GM12878 (cell line): ENCODE measurements at regions not wholly inside any gene's neighbourhood (a gene's known extent, or its start where the extent isn't known, plus 50 kb on each side); places are given as distances from the start of the nearest gene placed in this dataset.

Source experiments
- ATAC-seq: fragments of 200-7000 bp; cut with Tn5 transposase; 3 replicates; pipeline ENCODE4 v1.9.1; 2020; ENCODE audit warnings: mild to moderate bottlenecking, moderate library complexity
- BruUV-seq: library from RNA; stranded (reverse); fragments of 400-500 nt; replicated peaks from 2 replicates; lab custom pipeline; 2021; lab: Mats Ljungman, UMichigan
- CTCF ChIA-PET: fragments of 300-600 bp; sonication (Branson Sonifier 250); formaldehyde crosslinking; extraction: SDS; loops from one replicate; lab custom pipeline; 2021; ENCODE audit warnings: inconsistent platforms; lab: Yijun Ruan, JAX
- POLR2A ChIA-PET: fragments of 350-600 bp; formaldehyde crosslinking; extraction: SDS; loops from one replicate; lab custom pipeline; 2021; ENCODE audit warnings: inconsistent platforms; lab: Charles Lee
- RAD21 ChIA-PET: fragments of 300-600 bp; sonication (Branson Sonifier 250); formaldehyde crosslinking; loops from one replicate; lab custom pipeline; 2023; ENCODE audit warnings: antibody characterized with exemption; ENCODE audit not compliant: unreplicated experiment; lab: Charles Lee
- SMC1A ChIA-PET: fragments of 300-600 bp; sonication (Branson Sonifier 250); formaldehyde crosslinking; loops from one replicate; lab custom pipeline; 2023; ENCODE audit not compliant: unreplicated experiment, uncharacterized antibody; lab: Charles Lee
- DNase-seq: peaks from one replicate; pipeline ENCODE4 v3.0.0-alpha.2; 2011; ENCODE audit warnings: low read depth, low spot score
- FAIRE-seq: peaks from 3 replicates; lab custom pipeline; 2011; peaks lifted over from hg19 to GRCh38; lab: Jason Lieb, UNC
- H2AFZ ChIP-seq: 2 replicates; pipeline ENCODE4 v1.6.0; 2011; ENCODE audit warnings: low read depth, low read length, control low read depth; ENCODE audit not compliant: control insufficient read depth
- H3K27ac ChIP-seq: 2 replicates; pipeline ENCODE4 v1.5.1; 2011; ENCODE audit warnings: control low read depth; ENCODE audit not compliant: control insufficient read depth, insufficient read depth
- H3K27me3 ChIP-seq, 2 experiments: replicated peaks in 1 of 2; 2 replicates each; pipeline versions ENCODE4 v1.6.0 to v1.6.1; 2011; ENCODE audit warnings: low read length in 1 of 2; ENCODE audit not compliant: control insufficient read depth in 2 of 2, insufficient read depth in 2 of 2
- H3K36me3 ChIP-seq, 2 experiments: 2 replicates each; pipeline ENCODE4 v1.5.1; 2011; ENCODE audit warnings: low read length in 1 of 2; ENCODE audit not compliant: control insufficient read depth in 2 of 2, insufficient read depth in 2 of 2
- H3K4me1 ChIP-seq: 2 replicates; pipeline ENCODE4 v1.6.1; 2011; ENCODE audit warnings: mild to moderate bottlenecking, low read length, moderate library complexity, mixed read lengths; ENCODE audit not compliant: control insufficient read depth, insufficient read depth
- H3K4me2 ChIP-seq: 2 replicates; pipeline ENCODE4 v1.6.0; 2011; ENCODE audit warnings: control low read depth; ENCODE audit not compliant: control insufficient read depth, insufficient read depth
- H3K4me3 ChIP-seq: fragments of 200-600 bp; sonication (generic); 2 replicates; pipeline ENCODE4 v1.5.1; 2016
- H3K79me2 ChIP-seq: 2 replicates; pipeline ENCODE4 v1.6.0; 2011; ENCODE audit warnings: low read length; ENCODE audit not compliant: control insufficient read depth, insufficient read depth
- H3K9ac ChIP-seq: 2 replicates; pipeline ENCODE4 v1.8.0; 2011; ENCODE audit warnings: low read length, control low read depth, mixed read lengths; ENCODE audit not compliant: control insufficient read depth, insufficient read depth
- H3K9me3 ChIP-seq: replicated peaks from 3 replicates; pipeline ENCODE4 v1.5.1; 2011; ENCODE audit warnings: mild to moderate bottlenecking, low read length; ENCODE audit not compliant: control insufficient read depth, insufficient read depth
- H4K20me1 ChIP-seq: 2 replicates; pipeline ENCODE4 v1.6.0; 2011; ENCODE audit not compliant: control insufficient read depth, insufficient read depth
- CREB1 ChIP-seq: IDR thresholded peaks from 2 replicates; pipeline ENCODE4 v1.6.1; 2012; ENCODE audit warnings: low read depth, mild to moderate bottlenecking, inconsistent platforms
- CREM ChIP-seq: IDR thresholded peaks from 2 replicates; pipeline ENCODE4 v1.6.1; 2014; ENCODE audit warnings: antibody characterized with exemption, low read depth
- ETV6 ChIP-seq, 2 experiments: fragments of 450-650 bp in 1 of 2; IDR thresholded peaks in 1 of 2; conservative IDR thresholded peaks in 1 of 2; 2 replicates each; pipeline ENCODE4 v1.6.1; 2014; ENCODE audit warnings: antibody characterized with exemption in 1 of 2, borderline replicate concordance in 1 of 2, low read depth in 1 of 2, mild to moderate bottlenecking in 1 of 2, moderate library complexity in 1 of 2
- POU2F2 ChIP-seq: IDR thresholded peaks from 3 replicates; pipeline ENCODE4 v1.6.1; 2011; ENCODE audit warnings: low read depth, mild to moderate bottlenecking, low read length, borderline replicate concordance
- RBBP5 ChIP-seq: fragments of 200-600 bp; sonication (generic); conservative IDR thresholded peaks from 2 replicates; pipeline ENCODE4 v1.6.1; 2016
- RCOR1 ChIP-seq: conservative IDR thresholded peaks from 2 replicates; pipeline ENCODE4 v1.6.1; 2012; ENCODE audit warnings: low read depth, low read length, improper control_type of control experiment
- YBX1 ChIP-seq: fragments of 450-650 bp; IDR thresholded peaks from 2 replicates; pipeline ENCODE4 v1.6.1; 2016; ENCODE audit warnings: antibody characterized with exemption
- ZBTB4 ChIP-seq: fragments of 450-650 bp; formaldehyde crosslinking; IDR thresholded peaks from 2 replicates; pipeline ENCODE4 v1.4.0; 2022; ENCODE audit warnings: mild to moderate bottlenecking, moderate library complexity
- ZNF592 ChIP-seq: fragments of 450-650 bp; IDR thresholded peaks from 2 replicates; pipeline ENCODE4 v1.6.1; 2017; ENCODE audit warnings: mild to moderate bottlenecking, moderate library complexity
- WGBS: methylation state at CpG from one replicate; pipeline ENCODE4 v1.1.6; 2016; ENCODE audit warnings: low lambda C conversion rate; ENCODE audit not compliant: insufficient replicate concordance, insufficient coverage; ENCODE audit errors: missing lambda C conversion rate; 5-methylcytosine and 5-hydroxymethylcytosine counted together
- in situ Hi-C: fragments of 300-500 bp; cut with MboI; formaldehyde crosslinking; loops from 9 replicates; pipeline ENCODE4 v1.14.3; 2018; ENCODE audit warnings: mixed read lengths
- intact Hi-C: fragments of 100-400 bp; cut with micrococcal nuclease; formaldehyde crosslinking; loops from one replicate; pipeline ENCODE4 v1.14.2; 2022; ENCODE audit not compliant: unreplicated experiment

- TF ChIP-seq ZNF592 (no peak), POU2F2 (no peak)
- TF ChIP-seq, all 136 proteins: peak for 0
Observed at GRCh38 chr7:85773116-85773728, 586.4 kb upstream of the SEMA3D start (continued).

GRCh38 chr7:85771516-85771915 lies 584.7 kb upstream of the SEMA3D start:
- no peaks in the 10 kb centered on the region for H4K20me1 ChIP-seq
- H3K4me2 ChIP-seq, result no peak overlapping the region
- H3K9me3 ChIP-seq, result no peaks in the 10 kb centered on the region
- RAD21 ChIA-PET, result interaction anchor here (1.0 kb wide), 1 partner anchor 742 kb away, joined by 3 read pairs; no protein-coding TSS in a partner anchor
- H3K36me3 ChIP-seq, result no peaks in the 10 kb centered on the region
- intact Hi-C loops, result no loop called here
- H3K79me2 ChIP-seq, result no peaks in the 10 kb centered on the region
- WGBS, result 12% methylated on average over 3 of the region's 3 CpGs
- H2AFZ ChIP-seq, result no peak overlapping the region
- BruUV-seq, result no TSS peak
- DNase-seq (no peak), FAIRE-seq (no peak), ATAC-seq (no peak)
- POLR2A ChIA-PET, result no interaction called here
- TF ChIP-seq YBX1 (no peak), RBBP5 (no peak), ZBTB4 (CRISPR knock-in tag) (no peak), CREB1 (no peak), CREM (no peak), ETV6 (conservative IDR thresholded peaks at IDR 0.05 in 1 of 2, IDR thresholded peaks at IDR 0.05 in 1 of 2; ENCODE audit: borderline replicate concordance in 1 of 2, low read depth in 1 of 2) (no peak), RCOR1 (no peak)
- no peak overlapping the region for H3K4me3 ChIP-seq
- H3K27me3 ChIP-seq, result no peaks in the 10 kb centered on the region
- H3K9ac ChIP-seq, result no peak overlapping the region
- SMC1A ChIA-PET, result no interaction called here
- H3K27ac ChIP-seq, result no peak overlapping the region
- CTCF ChIA-PET, result interaction anchor here (0.8 kb wide), 1 partner anchor 59 kb away, joined by 3 read pairs; no protein-coding TSS in a partner anchor
- in situ Hi-C loops, result no loop called here
- no peaks in the 10 kb centered on the region for H3K4me1 ChIP-seq
